Uterus (tissue), 3 donors: ENCODE measurements at regions not wholly inside any gene's neighbourhood (a gene's known extent, or its start where the extent isn't known, plus 50 kb on each side); places are given as distances from the start of the nearest gene placed in this dataset.

ENCODE experiments used
- DNase-seq, 2 donors: peaks; one replicate each; pipeline ENCODE4 v3.0.0-alpha.2; 2019 to 2020
- H3K27ac ChIP-seq, 2 donors: fragments of 200-600 bp; sonication (generic); 1 replicate in 1 of 2; 2 replicates in 1 of 2; pipeline ENCODE4 v1.5.1; 2016 to 2018
- H3K27me3 ChIP-seq, 2 donors: fragments of 200-600 bp; sonication (generic); one replicate each; pipeline ENCODE4 v1.5.1; 2018 to 2019; ENCODE audit warnings: control low read depth in 1 of 2
- H3K36me3 ChIP-seq, 2 donors: fragments of 200-600 bp; sonication (generic); one replicate each; pipeline ENCODE4 v1.5.1; 2019; ENCODE audit warnings: control low read depth in 1 of 2
- H3K4me1 ChIP-seq, 2 donors: fragments of 200-600 bp; sonication (generic); one replicate each; pipeline ENCODE4 v1.5.1; 2018 to 2019; ENCODE audit warnings: control low read depth in 1 of 2
- H3K4me3 ChIP-seq, 2 donors: fragments of 200-600 bp; sonication (generic); 1 replicate in 1 of 2; 2 replicates in 1 of 2; pipeline ENCODE4 v1.5.1; 2018 to 2019; ENCODE audit warnings: mild to moderate bottlenecking in 1 of 2
- H3K9me3 ChIP-seq, 2 donors: fragments of 200-600 bp; sonication (generic); one replicate each; pipeline ENCODE4 v1.5.1; 2019; ENCODE audit warnings: control low read depth in 1 of 2
- POLR2A ChIP-seq, 2 donors: fragments of 450-650 bp; IDR thresholded peaks; one replicate each; pipeline ENCODE4 v1.6.1; 2016; ENCODE audit warnings: antibody characterized with exemption in 2 of 2, mild to moderate bottlenecking in 1 of 2, moderate library complexity in 1 of 2
- intact Hi-C: fragments of 100-400 bp; cut with DNase I; formaldehyde crosslinking; loops from one replicate; pipeline ENCODE4 v1.15.1; 2023; ENCODE audit warnings: low total_unique reads
- TF ChIP-seq, protein P1 (sequence below), 4 experiments: fragments of 200-600 bp in 2 of 4; fragments of 450-650 bp in 2 of 4; sonication (generic) in 2 of 4; IDR thresholded peaks; one replicate each; pipeline ENCODE4 v1.5.1; 2016 to 2019; ENCODE audit warnings: antibody characterized with exemption in 4 of 4, mild to moderate bottlenecking in 2 of 4, moderate library complexity in 1 of 4
- donor health status: DM: yes; HTN: yes; CAD: no.

DNA sequence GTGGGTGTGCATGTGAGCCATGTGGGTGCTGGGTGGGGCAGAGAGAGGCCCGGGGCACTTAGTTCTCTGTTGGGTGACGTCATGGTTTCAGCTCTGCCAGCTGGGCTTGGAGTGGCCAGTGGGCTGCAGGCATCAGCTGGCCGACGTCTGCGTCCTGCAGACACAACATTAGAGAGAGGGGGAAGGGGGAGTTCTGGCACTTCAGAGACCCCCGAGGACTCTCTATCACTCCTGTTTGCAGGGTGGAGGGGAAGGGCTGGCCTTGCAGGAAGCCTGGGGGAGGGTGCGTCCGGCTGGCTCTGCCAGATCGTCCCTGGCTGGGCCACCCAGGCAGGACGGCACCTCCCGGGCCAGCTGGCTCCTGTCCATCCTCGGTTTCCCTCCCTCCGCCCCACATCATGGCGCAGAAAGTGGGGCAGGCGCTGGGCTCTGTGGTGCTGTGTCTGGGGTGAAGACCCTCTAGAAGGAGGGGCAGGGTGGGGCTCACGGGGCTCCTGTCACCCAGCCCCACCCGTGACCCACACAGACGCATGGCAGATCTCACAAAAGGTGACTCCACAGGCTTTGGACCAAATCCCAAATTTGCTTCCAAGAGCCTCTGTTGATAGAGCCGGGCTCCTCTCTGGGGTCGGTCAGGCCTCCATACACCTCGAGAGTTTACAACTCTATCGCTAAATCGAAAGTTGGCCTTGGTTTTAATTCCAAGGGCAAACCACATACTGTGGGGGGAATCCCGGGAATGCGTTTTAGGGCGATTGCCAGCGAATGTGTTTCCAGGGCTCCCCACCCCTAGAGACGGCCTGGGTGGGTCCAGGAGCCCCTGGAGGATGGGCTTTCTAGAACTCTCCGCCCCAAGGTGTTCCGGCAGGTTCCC, 73.4 kb upstream of the TTC34 start:
- Histone ChIP-seq H3K4me3 (no peak overlapping the region), H3K27ac (no peak overlapping the region), H3K36me3 (no peaks in the 10 kb centered on the region), H3K9me3 (peaks cover 0 to 14% of the 10 kb centered on the region in 2 donors), H3K27me3 (no peaks in the 10 kb centered on the region), H3K4me1 (no peaks in the 10 kb centered on the region)
- no peak for DNase-seq
- TF ChIP-seq, protein P1, sequence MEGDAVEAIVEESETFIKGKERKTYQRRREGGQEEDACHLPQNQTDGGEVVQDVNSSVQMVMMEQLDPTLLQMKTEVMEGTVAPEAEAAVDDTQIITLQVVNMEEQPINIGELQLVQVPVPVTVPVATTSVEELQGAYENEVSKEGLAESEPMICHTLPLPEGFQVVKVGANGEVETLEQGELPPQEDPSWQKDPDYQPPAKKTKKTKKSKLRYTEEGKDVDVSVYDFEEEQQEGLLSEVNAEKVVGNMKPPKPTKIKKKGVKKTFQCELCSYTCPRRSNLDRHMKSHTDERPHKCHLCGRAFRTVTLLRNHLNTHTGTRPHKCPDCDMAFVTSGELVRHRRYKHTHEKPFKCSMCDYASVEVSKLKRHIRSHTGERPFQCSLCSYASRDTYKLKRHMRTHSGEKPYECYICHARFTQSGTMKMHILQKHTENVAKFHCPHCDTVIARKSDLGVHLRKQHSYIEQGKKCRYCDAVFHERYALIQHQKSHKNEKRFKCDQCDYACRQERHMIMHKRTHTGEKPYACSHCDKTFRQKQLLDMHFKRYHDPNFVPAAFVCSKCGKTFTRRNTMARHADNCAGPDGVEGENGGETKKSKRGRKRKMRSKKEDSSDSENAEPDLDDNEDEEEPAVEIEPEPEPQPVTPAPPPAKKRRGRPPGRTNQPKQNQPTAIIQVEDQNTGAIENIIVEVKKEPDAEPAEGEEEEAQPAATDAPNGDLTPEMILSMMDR (IDR thresholded peaks at IDR 0.05), result no peak
- no peak for TF ChIP-seq POLR2A (IDR thresholded peaks at IDR 0.05)
- intact Hi-C loops, result no loop called here

DNA sequence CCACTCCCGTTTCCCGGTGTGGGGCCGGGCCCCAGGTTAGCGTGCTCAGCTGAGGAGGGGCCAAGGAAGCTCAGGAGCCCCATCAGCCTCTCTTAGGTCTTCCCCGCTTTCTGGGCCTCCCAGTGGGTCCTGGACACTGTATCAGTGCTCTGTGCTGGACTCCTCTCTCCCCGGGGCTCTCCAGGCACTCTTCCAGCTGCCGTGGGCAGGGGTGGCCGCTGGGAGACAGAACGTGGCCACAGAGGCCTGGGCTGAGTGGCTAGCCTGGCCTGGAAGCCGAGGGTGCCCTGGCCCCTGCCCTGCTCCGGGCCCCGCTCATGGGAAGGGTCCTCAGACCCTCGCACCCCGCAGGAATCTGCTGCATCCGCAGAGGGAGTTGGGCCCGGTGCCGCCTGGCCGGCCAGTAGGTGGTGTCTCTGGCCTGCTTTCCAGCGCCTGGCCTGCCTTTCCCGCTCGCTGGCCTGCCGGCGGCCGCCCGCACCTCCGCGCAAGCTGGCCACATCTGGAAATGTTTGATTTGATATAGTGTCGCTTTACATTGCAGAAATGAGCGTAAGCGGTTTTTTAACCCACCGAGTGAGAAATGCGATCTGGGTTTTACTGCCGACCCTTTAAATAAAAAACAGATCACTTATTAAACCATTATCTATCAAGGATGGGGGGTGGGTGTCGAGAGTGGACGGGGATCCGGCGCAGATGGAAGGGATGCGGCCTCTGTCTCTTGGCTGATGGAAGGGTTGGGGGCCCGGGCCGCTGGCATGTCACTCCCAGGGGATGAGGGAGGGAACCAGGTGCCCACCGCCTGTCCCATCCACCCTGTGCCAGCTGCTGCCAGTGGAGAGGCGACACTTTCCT, 74.4 kb upstream of the TTC34 start:
- no peak overlapping the region for H3K27ac ChIP-seq
- intact Hi-C loops, result no loop called here
- H3K4me3 ChIP-seq, result no peak overlapping the region
- no peak for DNase-seq
- no peaks in the 10 kb centered on the region for H3K4me1 ChIP-seq
- H3K9me3 ChIP-seq, result peaks cover 0 to 11% of the 10 kb centered on the region in 2 donors
- H3K36me3 ChIP-seq, result no peaks in the 10 kb centered on the region
- H3K27me3 ChIP-seq, result no peaks in the 10 kb centered on the region
- TF ChIP-seq, protein P1 (IDR thresholded peaks at IDR 0.05), result peak in 3 of 4 experiments; percentile 9 to 25 (median 17)
- no peak for TF ChIP-seq POLR2A (IDR thresholded peaks at IDR 0.05)

DNA sequence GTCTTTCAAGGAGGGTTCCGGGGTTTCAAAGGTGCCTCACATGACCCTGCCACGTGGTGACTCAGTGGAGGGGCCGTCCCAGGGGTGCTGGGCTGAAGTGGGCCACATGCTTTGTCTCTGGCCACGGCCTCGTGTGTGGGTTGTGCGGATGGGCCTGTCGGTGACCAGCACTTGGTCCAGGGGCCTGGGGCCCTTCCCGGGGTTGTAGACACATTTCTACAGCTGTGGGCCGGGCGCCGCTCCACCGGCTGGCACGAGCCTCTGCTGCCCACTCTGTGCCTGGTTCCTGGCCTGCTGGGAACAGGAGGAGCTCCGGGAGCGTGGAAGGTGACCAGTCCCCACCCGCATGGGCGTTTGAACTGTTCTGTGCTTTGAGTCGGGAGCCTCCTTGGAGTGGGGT, 75.4 kb upstream of the TTC34 start:
- no peak for DNase-seq
- H3K27me3 ChIP-seq, result no peaks in the 10 kb centered on the region
- intact Hi-C loops, result no loop called here
- no peak overlapping the region for H3K27ac ChIP-seq
- peaks cover 0 to 2% of the 10 kb centered on the region in 2 donors for H3K9me3 ChIP-seq
- no peaks in the 10 kb centered on the region for H3K4me1 ChIP-seq
- H3K4me3 ChIP-seq, result no peak overlapping the region
- TF ChIP-seq, protein P1 (IDR thresholded peaks at IDR 0.05), result no peak
- TF ChIP-seq POLR2A (IDR thresholded peaks at IDR 0.05), result no peak
- H3K36me3 ChIP-seq, result no peaks in the 10 kb centered on the region

DNA sequence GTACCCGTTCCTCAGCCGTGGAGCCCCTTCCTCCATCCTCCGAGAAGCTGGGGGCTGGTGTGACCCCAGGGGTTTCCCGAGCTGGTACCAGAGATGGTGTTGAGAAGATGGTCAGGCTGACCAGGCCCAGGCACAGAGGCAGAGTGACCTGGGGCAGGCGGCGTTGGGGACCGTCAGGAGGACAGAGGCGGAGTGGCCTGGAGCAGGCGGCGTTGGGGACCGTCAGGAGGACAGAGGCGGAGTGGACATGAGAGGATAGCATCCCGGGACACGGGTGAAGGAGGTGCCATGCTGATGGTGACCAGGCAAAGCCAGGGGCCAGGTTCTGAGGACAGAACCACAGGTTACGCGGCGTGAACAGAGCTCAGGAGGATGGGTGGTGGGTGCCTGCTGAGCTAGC, 75.9 kb upstream of the TTC34 start:
- no peaks in the 10 kb centered on the region for H3K36me3 ChIP-seq
- H3K4me1 ChIP-seq, result no peaks in the 10 kb centered on the region
- TF ChIP-seq POLR2A (IDR thresholded peaks at IDR 0.05), result no peak
- TF ChIP-seq, protein P1 (IDR thresholded peaks at IDR 0.05), result no peak
- no peak for DNase-seq
- H3K27ac ChIP-seq, result no peak overlapping the region
- no peaks in the 10 kb centered on the region for H3K27me3 ChIP-seq
- no peaks in the 10 kb centered on the region for H3K9me3 ChIP-seq
- no peak overlapping the region for H3K4me3 ChIP-seq
- intact Hi-C loops, result no loop called here

DNA sequence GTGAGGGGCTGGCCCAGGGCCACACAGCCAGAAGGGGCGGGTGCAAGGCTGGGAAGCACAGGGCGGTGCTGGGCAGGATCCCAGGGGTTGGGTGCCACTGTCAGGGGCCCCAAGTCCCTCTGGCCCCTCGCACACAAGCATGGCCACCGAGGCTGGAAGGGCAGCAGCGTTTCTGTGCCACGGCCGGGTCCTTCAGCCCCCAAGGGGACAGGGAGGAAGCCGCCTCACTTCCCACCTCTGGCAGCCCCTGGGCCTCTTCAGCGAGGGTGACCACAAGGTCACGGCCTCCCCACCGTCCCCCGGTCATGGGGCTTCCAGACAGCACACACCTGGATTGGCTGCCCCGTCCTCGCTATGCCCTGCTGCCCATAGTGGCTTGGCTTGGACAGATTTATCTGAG, 77.1 kb upstream of the TTC34 start:
- Histone ChIP-seq H3K9me3 (no peaks in the 10 kb centered on the region), H3K4me1 (no peaks in the 10 kb centered on the region), H3K4me3 (no peak overlapping the region), H3K36me3 (no peaks in the 10 kb centered on the region), H3K27ac (no peak overlapping the region), H3K27me3 (no peaks in the 10 kb centered on the region)
- no peak for DNase-seq
- TF ChIP-seq POLR2A (IDR thresholded peaks at IDR 0.05), result no peak
- TF ChIP-seq, protein P1 (IDR thresholded peaks at IDR 0.05), result no peak
- intact Hi-C loops, result no loop called here
